ENCODE measurements at regions not wholly inside any gene's neighbourhood (a gene's known extent, or its start where the extent isn't known, plus 50 kb on each side); places are given as distances from the start of the nearest gene placed in this dataset.

DNA sequence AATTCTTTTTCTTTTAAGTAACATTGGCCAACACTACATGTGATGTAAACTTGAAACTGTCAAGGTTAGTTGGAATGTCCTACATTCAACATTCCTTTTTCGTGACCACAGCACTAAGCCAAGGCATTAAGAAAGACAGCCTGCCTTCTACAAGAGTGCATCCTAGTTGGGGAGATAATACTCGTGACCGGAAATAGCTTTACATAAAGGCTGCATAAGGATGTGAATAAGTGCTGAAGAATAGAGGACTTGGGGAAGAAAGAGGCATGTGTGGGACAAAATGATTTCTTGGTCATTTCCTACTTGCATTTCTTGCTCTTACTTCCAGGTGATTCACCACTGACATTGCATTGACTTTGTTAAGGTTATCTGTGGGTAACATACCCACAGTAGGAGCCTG, 282.0 kb downstream of the DMRT2 start:
- no peaks in the 10 kb centered on the region for H3K9me3 ChIP-seq (ENCODE audit: control insufficient read depth in 2 of 2, insufficient read depth in 1 of 2, low read depth in 1 of 2, low read length in 1 of 2)
- no peak overlapping the region for H3K4me3 ChIP-seq (ENCODE audit: low read depth in 1 of 2, low read length in 2 of 2)
- H3K27me3 ChIP-seq (ENCODE audit: control insufficient read depth in 1 of 2, insufficient read depth in 2 of 2, low read length in 2 of 2) = no peaks in the 10 kb centered on the region
- H3K36me3 ChIP-seq (ENCODE audit: control insufficient read depth in 2 of 2, insufficient read depth in 2 of 2, low read length in 1 of 2) = no peaks in the 10 kb centered on the region
- no peak overlapping the region for H3K27ac ChIP-seq (ENCODE audit: low read depth in 2 of 2, low read length in 1 of 2)
- no peaks in the 10 kb centered on the region for H3K4me1 ChIP-seq (ENCODE audit: control insufficient read depth in 2 of 2, insufficient read depth in 2 of 2, low read length in 1 of 2)
- WGBS, 2 donors = 76 to 77% methylated on average over 3 of the region's 3 CpGs

- no peaks in the 10 kb centered on the region for H3K4me1 ChIP-seq (ENCODE audit: control insufficient read depth in 2 of 2, insufficient read depth in 2 of 2, low read length in 1 of 2)
- no peak overlapping the region for H3K27ac ChIP-seq (ENCODE audit: low read depth in 2 of 2, low read length in 1 of 2)
- 79 to 86% methylated on average over 4 of the region's 4 CpGs for WGBS, 2 donors
- H3K9me3 ChIP-seq (ENCODE audit: control insufficient read depth in 2 of 2, insufficient read depth in 1 of 2, low read depth in 1 of 2, low read length in 1 of 2) = no peaks in the 10 kb centered on the region
- H3K4me3 ChIP-seq (ENCODE audit: low read depth in 1 of 2, low read length in 2 of 2) = no peak overlapping the region
- no peaks in the 10 kb centered on the region for H3K36me3 ChIP-seq (ENCODE audit: control insufficient read depth in 2 of 2, insufficient read depth in 2 of 2, low read length in 1 of 2)
- no peaks in the 10 kb centered on the region for H3K27me3 ChIP-seq (ENCODE audit: control insufficient read depth in 1 of 2, insufficient read depth in 2 of 2, low read length in 2 of 2)
Measured at GRCh38 chr9:1335174-1335573, 285.0 kb downstream of the DMRT2 start.

DNA sequence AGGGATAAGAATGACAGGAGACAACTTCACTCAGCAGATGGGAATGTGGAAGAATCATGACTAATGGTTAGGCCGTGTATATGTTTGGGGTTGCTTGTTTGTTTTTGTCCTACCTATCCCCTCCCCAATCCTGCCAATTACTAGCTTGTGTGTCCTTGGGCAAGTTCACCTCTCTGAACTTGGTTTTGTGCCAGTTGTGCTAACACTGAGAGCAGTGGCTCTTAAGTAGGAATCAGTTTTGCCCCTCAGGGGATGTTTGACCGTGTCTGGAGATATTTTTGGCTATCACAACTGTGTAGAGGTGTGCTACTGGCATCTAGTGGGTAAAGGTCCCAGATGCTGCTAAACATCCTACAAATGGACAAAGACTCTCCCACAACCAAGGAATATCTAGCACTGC, 287.0 kb downstream of the DMRT2 start:
- WGBS, 2 donors = 21 to 22% methylated on average over 2 of the region's 2 CpGs
- H3K4me3 ChIP-seq (ENCODE audit: low read depth in 1 of 2, low read length in 2 of 2) = no peak overlapping the region
- no peaks in the 10 kb centered on the region for H3K27me3 ChIP-seq (ENCODE audit: control insufficient read depth in 1 of 2, insufficient read depth in 2 of 2, low read length in 2 of 2)
- H3K9me3 ChIP-seq (ENCODE audit: control insufficient read depth in 2 of 2, insufficient read depth in 1 of 2, low read depth in 1 of 2, low read length in 1 of 2) = no peaks in the 10 kb centered on the region
- H3K4me1 ChIP-seq (ENCODE audit: control insufficient read depth in 2 of 2, insufficient read depth in 2 of 2, low read length in 1 of 2) = no peaks in the 10 kb centered on the region
- H3K27ac ChIP-seq (ENCODE audit: low read depth in 2 of 2, low read length in 1 of 2) = no peak overlapping the region
- H3K36me3 ChIP-seq (ENCODE audit: control insufficient read depth in 2 of 2, insufficient read depth in 2 of 2, low read length in 1 of 2) = no peaks in the 10 kb centered on the region

GRCh38 chr9:1340390-1340789, 290.2 kb downstream of the DMRT2 start:
- Histone ChIP-seq H3K4me3 (ENCODE audit: low read depth in 1 of 2, low read length in 2 of 2) (no peak overlapping the region), H3K36me3 (ENCODE audit: control insufficient read depth in 2 of 2, insufficient read depth in 2 of 2, low read length in 1 of 2) (no peaks in the 10 kb centered on the region), H3K27me3 (ENCODE audit: control insufficient read depth in 1 of 2, insufficient read depth in 2 of 2, low read length in 2 of 2) (no peaks in the 10 kb centered on the region), H3K4me1 (ENCODE audit: control insufficient read depth in 2 of 2, insufficient read depth in 2 of 2, low read length in 1 of 2) (no peaks in the 10 kb centered on the region), H3K27ac (ENCODE audit: low read depth in 2 of 2, low read length in 1 of 2) (no peak overlapping the region), H3K9me3 (ENCODE audit: control insufficient read depth in 2 of 2, insufficient read depth in 1 of 2, low read depth in 1 of 2, low read length in 1 of 2) (no peaks in the 10 kb centered on the region)

- H3K27me3 ChIP-seq (ENCODE audit: control insufficient read depth in 1 of 2, insufficient read depth in 2 of 2, low read length in 2 of 2) = no peaks in the 10 kb centered on the region
Measured at GRCh38 chr9:1353291-1353690, 303.1 kb downstream of the DMRT2 start.

GRCh38 chr9:1354086-1354485, 303.9 kb downstream of the DMRT2 start:
- WGBS, 2 donors = 71 to 85% methylated on average over 5 of the region's 5 CpGs
- no peak overlapping the region for H3K27ac ChIP-seq (ENCODE audit: low read depth in 2 of 2, low read length in 1 of 2)
- no peak overlapping the region for H3K4me3 ChIP-seq (ENCODE audit: low read depth in 1 of 2, low read length in 2 of 2)
- H3K4me1 ChIP-seq (ENCODE audit: control insufficient read depth in 2 of 2, insufficient read depth in 2 of 2, low read length in 1 of 2) = no peaks in the 10 kb centered on the region
- no peaks in the 10 kb centered on the region for H3K36me3 ChIP-seq (ENCODE audit: control insufficient read depth in 2 of 2, insufficient read depth in 2 of 2, low read length in 1 of 2)
- no peaks in the 10 kb centered on the region for H3K9me3 ChIP-seq (ENCODE audit: control insufficient read depth in 2 of 2, insufficient read depth in 1 of 2, low read depth in 1 of 2, low read length in 1 of 2)
- no peaks in the 10 kb centered on the region for H3K27me3 ChIP-seq (ENCODE audit: control insufficient read depth in 1 of 2, insufficient read depth in 2 of 2, low read length in 2 of 2)

More at GRCh38 chr9:1353291-1353690, 303.1 kb downstream of the DMRT2 start:
- 68 to 74% methylated on average over 3 of the region's 3 CpGs for WGBS, 2 donors
- no peaks in the 10 kb centered on the region for H3K4me1 ChIP-seq (ENCODE audit: control insufficient read depth in 2 of 2, insufficient read depth in 2 of 2, low read length in 1 of 2)
- H3K9me3 ChIP-seq (ENCODE audit: control insufficient read depth in 2 of 2, insufficient read depth in 1 of 2, low read depth in 1 of 2, low read length in 1 of 2) = no peaks in the 10 kb centered on the region
- H3K4me3 ChIP-seq (ENCODE audit: low read depth in 1 of 2, low read length in 2 of 2) = no peak overlapping the region
- H3K27ac ChIP-seq (ENCODE audit: low read depth in 2 of 2, low read length in 1 of 2) = no peak overlapping the region
- H3K36me3 ChIP-seq (ENCODE audit: control insufficient read depth in 2 of 2, insufficient read depth in 2 of 2, low read length in 1 of 2) = no peaks in the 10 kb centered on the region

DNA sequence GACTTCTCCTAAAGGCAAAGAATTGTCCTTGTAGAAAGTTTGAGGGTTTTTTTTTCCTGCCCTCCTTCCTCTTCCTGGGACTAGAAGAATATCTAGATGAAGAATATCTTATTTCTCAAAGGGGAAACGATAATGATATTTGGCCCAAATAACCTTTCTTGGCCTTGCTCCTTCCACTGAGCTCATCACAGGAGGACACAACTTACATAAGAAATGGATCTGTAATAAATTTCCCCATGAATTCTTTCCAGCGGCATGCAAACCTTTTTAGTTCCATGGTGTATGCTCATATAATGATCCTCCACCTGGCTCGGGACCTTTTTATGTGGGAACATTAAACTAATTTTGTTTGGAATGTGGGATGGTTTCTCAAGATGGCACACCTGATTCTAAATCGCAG, 304.4 kb downstream of the DMRT2 start:
- H3K4me1 ChIP-seq (ENCODE audit: control insufficient read depth in 2 of 2, insufficient read depth in 2 of 2, low read length in 1 of 2) = no peaks in the 10 kb centered on the region
- H3K4me3 ChIP-seq (ENCODE audit: low read depth in 1 of 2, low read length in 2 of 2) = no peak overlapping the region
- H3K9me3 ChIP-seq (ENCODE audit: control insufficient read depth in 2 of 2, insufficient read depth in 1 of 2, low read depth in 1 of 2, low read length in 1 of 2) = no peaks in the 10 kb centered on the region
- H3K27ac ChIP-seq (ENCODE audit: low read depth in 2 of 2, low read length in 1 of 2) = no peak overlapping the region
- no peaks in the 10 kb centered on the region for H3K36me3 ChIP-seq (ENCODE audit: control insufficient read depth in 2 of 2, insufficient read depth in 2 of 2, low read length in 1 of 2)
- 83 to 85% methylated on average over 4 of the region's 4 CpGs for WGBS, 2 donors
- no peaks in the 10 kb centered on the region for H3K27me3 ChIP-seq (ENCODE audit: control insufficient read depth in 1 of 2, insufficient read depth in 2 of 2, low read length in 2 of 2)

DNA sequence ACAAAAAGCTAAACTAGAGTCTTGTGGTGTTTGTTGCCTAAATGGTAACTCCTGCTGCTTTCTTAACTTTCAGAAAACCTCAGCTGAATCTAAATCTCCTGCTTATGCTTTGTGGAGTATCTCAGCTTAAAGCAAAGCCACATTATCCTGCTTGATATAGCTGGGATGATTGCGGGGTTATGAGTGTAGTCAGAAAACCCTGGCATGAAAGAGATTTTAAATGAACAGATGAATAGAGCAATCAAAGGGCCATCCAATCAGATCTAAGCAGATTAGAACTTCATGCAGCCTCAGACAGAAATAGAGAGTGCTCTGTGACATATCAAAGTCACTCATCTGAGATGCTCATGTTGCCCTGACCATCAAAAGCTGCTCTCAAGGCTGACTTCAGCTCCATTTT, 305.5 kb downstream of the DMRT2 start:
- H3K4me1 ChIP-seq (ENCODE audit: control insufficient read depth in 2 of 2, insufficient read depth in 2 of 2, low read length in 1 of 2) = no peaks in the 10 kb centered on the region
- no peak overlapping the region for H3K4me3 ChIP-seq (ENCODE audit: low read depth in 1 of 2, low read length in 2 of 2)
- WGBS, 2 donors = 67 to 82% methylated on average over 1 of the region's 1 CpG

GRCh38 chr9:1362845-1363244, 312.7 kb downstream of the DMRT2 start:
- H3K4me1 ChIP-seq (ENCODE audit: control insufficient read depth in 2 of 2, insufficient read depth in 2 of 2, low read length in 1 of 2) = no peaks in the 10 kb centered on the region
- no peaks in the 10 kb centered on the region for H3K36me3 ChIP-seq (ENCODE audit: control insufficient read depth in 2 of 2, insufficient read depth in 2 of 2, low read length in 1 of 2)
- H3K27me3 ChIP-seq (ENCODE audit: control insufficient read depth in 1 of 2, insufficient read depth in 2 of 2, low read length in 2 of 2) = no peaks in the 10 kb centered on the region
- H3K4me3 ChIP-seq (ENCODE audit: low read depth in 1 of 2, low read length in 2 of 2) = no peak overlapping the region
- peaks cover 0 to 2% of the 10 kb centered on the region in 2 donors for H3K9me3 ChIP-seq (ENCODE audit: control insufficient read depth in 2 of 2, insufficient read depth in 1 of 2, low read depth in 1 of 2, low read length in 1 of 2)
- no peak overlapping the region for H3K27ac ChIP-seq (ENCODE audit: low read depth in 2 of 2, low read length in 1 of 2)
- WGBS, 2 donors = 83% methylated on average over 6 of the region's 6 CpGs

More for the DNA sequence above, 305.5 kb downstream of the DMRT2 start:
- H3K27ac ChIP-seq (ENCODE audit: low read depth in 2 of 2, low read length in 1 of 2) = no peak overlapping the region
- no peaks in the 10 kb centered on the region for H3K27me3 ChIP-seq (ENCODE audit: control insufficient read depth in 1 of 2, insufficient read depth in 2 of 2, low read length in 2 of 2)
- H3K9me3 ChIP-seq (ENCODE audit: control insufficient read depth in 2 of 2, insufficient read depth in 1 of 2, low read depth in 1 of 2, low read length in 1 of 2) = no peaks in the 10 kb centered on the region
- H3K36me3 ChIP-seq (ENCODE audit: control insufficient read depth in 2 of 2, insufficient read depth in 2 of 2, low read length in 1 of 2) = no peaks in the 10 kb centered on the region

GRCh38 chr9:1366276-1366675, 316.1 kb downstream of the DMRT2 start:
- Histone ChIP-seq H3K9me3 (ENCODE audit: control insufficient read depth in 2 of 2, insufficient read depth in 1 of 2, low read depth in 1 of 2, low read length in 1 of 2) (peaks cover 0 to 2% of the 10 kb centered on the region in 2 donors), H3K36me3 (ENCODE audit: control insufficient read depth in 2 of 2, insufficient read depth in 2 of 2, low read length in 1 of 2) (no peaks in the 10 kb centered on the region), H3K27me3 (ENCODE audit: control insufficient read depth in 1 of 2, insufficient read depth in 2 of 2, low read length in 2 of 2) (no peaks in the 10 kb centered on the region), H3K4me3 (ENCODE audit: low read depth in 1 of 2, low read length in 2 of 2) (no peak overlapping the region), H3K4me1 (ENCODE audit: control insufficient read depth in 2 of 2, insufficient read depth in 2 of 2, low read length in 1 of 2) (no peaks in the 10 kb centered on the region), H3K27ac (ENCODE audit: low read depth in 2 of 2, low read length in 1 of 2) (no peak overlapping the region)
- 73 to 80% methylated on average over 2 of the region's 2 CpGs for WGBS, 2 donors
